ENCODE measurements at regions not wholly inside any gene's neighbourhood (a gene's known extent, or its start where the extent isn't known, plus 50 kb on each side); places are given as distances from the start of the nearest gene placed in this dataset.

- DNase-seq (ENCODE audit: insufficient read length, low spot score) = no peak
- FAIRE-seq = no peak
- TF ChIP-seq CTCF (IDR thresholded peaks at IDR 0.05; ENCODE audit: insufficient read depth, missing control alignments) = no peak
Measured at GRCh38 chr3:34363881-34364280, 565.5 kb downstream of the PDCD6IP start.

- FAIRE-seq (no peak), DNase-seq (ENCODE audit: insufficient read length, low spot score) (no peak)
- no peak for TF ChIP-seq CTCF (IDR thresholded peaks at IDR 0.05; ENCODE audit: insufficient read depth, missing control alignments)
Measured at GRCh38 chr3:34364335-34364734, 565.9 kb downstream of the PDCD6IP start.

GRCh38 chr3:34365231-34365630 is 566.8 kb downstream of the PDCD6IP start:
- DNase-seq (ENCODE audit: insufficient read length, low spot score) (no peak), FAIRE-seq (no peak)
- no peak for TF ChIP-seq CTCF (IDR thresholded peaks at IDR 0.05; ENCODE audit: insufficient read depth, missing control alignments)

GRCh38 chr3:34365771-34366170 is 567.3 kb downstream of the PDCD6IP start:
- FAIRE-seq (no peak), DNase-seq (ENCODE audit: insufficient read length, low spot score) (no peak)
- TF ChIP-seq CTCF (IDR thresholded peaks at IDR 0.05; ENCODE audit: insufficient read depth, missing control alignments) = no peak

- TF ChIP-seq CTCF (IDR thresholded peaks at IDR 0.05; ENCODE audit: insufficient read depth, missing control alignments) = no peak
- no peak for FAIRE-seq
- no peak for DNase-seq (ENCODE audit: insufficient read length, low spot score)
Measured at GRCh38 chr3:34367521-34367920, 569.1 kb downstream of the PDCD6IP start.

GRCh38 chr3:34374521-34374920 is 576.1 kb downstream of the PDCD6IP start:
- FAIRE-seq = no peak
- no peak for DNase-seq (ENCODE audit: insufficient read length, low spot score)
- TF ChIP-seq CTCF (IDR thresholded peaks at IDR 0.05; ENCODE audit: insufficient read depth, missing control alignments) = no peak

GRCh38 chr3:34376691-34377090 is 578.3 kb downstream of the PDCD6IP start:
- FAIRE-seq = no peak
- no peak for TF ChIP-seq CTCF (IDR thresholded peaks at IDR 0.05; ENCODE audit: insufficient read depth, missing control alignments)
- DNase-seq (ENCODE audit: insufficient read length, low spot score) = no peak

All from D721Med (cell line).